ENCODE measurements at regions not wholly inside any gene's neighbourhood (a gene's known extent, or its start where the extent isn't known, plus 50 kb on each side); places are given as distances from the start of the nearest gene placed in this dataset.
A peak's percentile ranks its signal among the peaks of the same experiment; 100 is the strongest.

DNA sequence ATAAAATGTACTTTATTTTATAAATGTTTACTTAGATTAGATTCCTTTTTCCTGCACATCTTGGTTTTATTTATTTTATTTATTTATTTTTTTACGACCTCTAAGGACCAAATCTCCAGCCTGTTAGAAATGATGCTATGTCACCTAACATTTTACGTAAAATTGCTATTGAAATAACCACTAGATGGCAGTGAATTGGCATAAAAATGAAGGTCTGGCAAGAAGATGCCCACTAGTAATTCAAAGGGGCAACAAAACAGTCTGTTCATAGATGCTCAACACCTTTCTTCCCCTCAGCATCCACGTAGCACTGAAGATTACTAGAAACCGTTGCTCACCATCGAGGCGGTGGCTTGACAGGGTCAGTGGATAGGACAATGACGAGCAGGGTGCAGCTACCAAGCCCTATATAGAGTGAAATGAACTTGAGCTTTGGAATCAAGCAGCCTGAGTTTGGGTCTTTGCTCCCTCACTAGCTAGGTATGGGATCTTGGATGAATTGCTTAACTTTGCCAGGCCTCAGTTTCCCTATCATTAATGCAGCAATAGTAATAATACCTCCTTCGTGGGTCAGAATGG, 128.7 kb upstream of the L3MBTL4 start:
- no peaks in the 10 kb centered on the region for H3K4me1 ChIP-seq (ENCODE audit: low read depth)
- no peaks in the 10 kb centered on the region for H3K9me3 ChIP-seq (ENCODE audit: low read depth)

DNA sequence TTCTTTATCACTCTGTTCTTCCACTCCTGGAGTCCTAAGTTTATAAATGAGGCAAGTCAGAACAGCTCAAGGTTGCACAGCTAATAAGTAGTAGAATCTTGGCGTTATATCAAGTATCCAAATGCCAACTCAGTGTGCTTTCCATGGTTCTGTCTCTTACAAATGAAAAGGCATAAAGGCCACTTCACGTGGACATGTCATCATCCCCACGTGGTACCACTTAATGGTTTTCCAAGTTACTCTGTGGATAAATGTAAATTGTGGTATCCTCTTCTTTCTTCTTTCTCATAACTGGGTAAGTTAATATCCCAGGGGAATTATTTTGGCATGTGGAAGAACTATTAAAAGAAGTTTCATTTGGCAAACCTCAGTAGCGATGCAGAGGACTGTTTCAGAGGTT, 131.5 kb upstream of the L3MBTL4 start:
- no peak overlapping the region for H3K27ac ChIP-seq
- H3K4me1 ChIP-seq (ENCODE audit: low read depth), result no peaks in the 10 kb centered on the region
- H3K4me3 ChIP-seq, result no peak overlapping the region
- no peaks in the 10 kb centered on the region for H3K9me3 ChIP-seq (ENCODE audit: low read depth)
- DNase-seq (ENCODE audit: low read depth in 1 of 2, low spot score in 1 of 2), result peak in 1 of 2 donors; percentile 6
- H3K36me3 ChIP-seq, result no peaks in the 10 kb centered on the region
- H3K27me3 ChIP-seq, result no peaks in the 10 kb centered on the region
- TF ChIP-seq, protein P1, sequence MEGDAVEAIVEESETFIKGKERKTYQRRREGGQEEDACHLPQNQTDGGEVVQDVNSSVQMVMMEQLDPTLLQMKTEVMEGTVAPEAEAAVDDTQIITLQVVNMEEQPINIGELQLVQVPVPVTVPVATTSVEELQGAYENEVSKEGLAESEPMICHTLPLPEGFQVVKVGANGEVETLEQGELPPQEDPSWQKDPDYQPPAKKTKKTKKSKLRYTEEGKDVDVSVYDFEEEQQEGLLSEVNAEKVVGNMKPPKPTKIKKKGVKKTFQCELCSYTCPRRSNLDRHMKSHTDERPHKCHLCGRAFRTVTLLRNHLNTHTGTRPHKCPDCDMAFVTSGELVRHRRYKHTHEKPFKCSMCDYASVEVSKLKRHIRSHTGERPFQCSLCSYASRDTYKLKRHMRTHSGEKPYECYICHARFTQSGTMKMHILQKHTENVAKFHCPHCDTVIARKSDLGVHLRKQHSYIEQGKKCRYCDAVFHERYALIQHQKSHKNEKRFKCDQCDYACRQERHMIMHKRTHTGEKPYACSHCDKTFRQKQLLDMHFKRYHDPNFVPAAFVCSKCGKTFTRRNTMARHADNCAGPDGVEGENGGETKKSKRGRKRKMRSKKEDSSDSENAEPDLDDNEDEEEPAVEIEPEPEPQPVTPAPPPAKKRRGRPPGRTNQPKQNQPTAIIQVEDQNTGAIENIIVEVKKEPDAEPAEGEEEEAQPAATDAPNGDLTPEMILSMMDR (IDR thresholded peaks at IDR 0.05; ENCODE audit: low read depth, low read length), result no peak

More for the DNA sequence above, 128.7 kb upstream of the L3MBTL4 start:
- H3K27me3 ChIP-seq, result no peaks in the 10 kb centered on the region
- TF ChIP-seq, protein P1 (IDR thresholded peaks at IDR 0.05; ENCODE audit: low read depth, low read length), result peak; percentile 50
- H3K27ac ChIP-seq, result no peak overlapping the region
- H3K36me3 ChIP-seq, result no peaks in the 10 kb centered on the region
- peak; percentile 57 to 70 for DNase-seq (ENCODE audit: low read depth in 1 of 2, low spot score in 1 of 2)
- no peak overlapping the region for H3K4me3 ChIP-seq

DNA sequence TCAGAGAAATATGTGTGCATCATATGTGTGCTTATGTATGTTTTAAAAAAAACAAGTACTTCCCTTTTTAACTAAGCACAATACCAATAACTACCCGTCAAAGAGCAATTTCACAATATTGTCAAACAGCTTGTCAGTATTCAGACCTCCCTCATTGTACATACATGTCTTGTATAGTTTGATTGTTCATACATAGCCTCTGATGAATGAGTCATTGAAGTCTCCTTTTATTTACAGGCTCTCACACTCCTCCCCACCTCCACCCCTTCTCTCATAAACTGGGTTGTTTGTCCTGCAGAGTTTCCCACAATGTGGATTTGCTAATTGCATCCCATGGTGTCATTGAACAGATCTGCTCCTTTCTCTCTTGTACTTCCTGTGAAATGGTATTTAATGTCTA, 132.8 kb upstream of the L3MBTL4 start:
- H3K9me3 ChIP-seq (ENCODE audit: low read depth), result no peaks in the 10 kb centered on the region
- DNase-seq (ENCODE audit: low read depth in 1 of 2, low spot score in 1 of 2), result no peak
- TF ChIP-seq, protein P1 (IDR thresholded peaks at IDR 0.05; ENCODE audit: low read depth, low read length), result no peak

DNA sequence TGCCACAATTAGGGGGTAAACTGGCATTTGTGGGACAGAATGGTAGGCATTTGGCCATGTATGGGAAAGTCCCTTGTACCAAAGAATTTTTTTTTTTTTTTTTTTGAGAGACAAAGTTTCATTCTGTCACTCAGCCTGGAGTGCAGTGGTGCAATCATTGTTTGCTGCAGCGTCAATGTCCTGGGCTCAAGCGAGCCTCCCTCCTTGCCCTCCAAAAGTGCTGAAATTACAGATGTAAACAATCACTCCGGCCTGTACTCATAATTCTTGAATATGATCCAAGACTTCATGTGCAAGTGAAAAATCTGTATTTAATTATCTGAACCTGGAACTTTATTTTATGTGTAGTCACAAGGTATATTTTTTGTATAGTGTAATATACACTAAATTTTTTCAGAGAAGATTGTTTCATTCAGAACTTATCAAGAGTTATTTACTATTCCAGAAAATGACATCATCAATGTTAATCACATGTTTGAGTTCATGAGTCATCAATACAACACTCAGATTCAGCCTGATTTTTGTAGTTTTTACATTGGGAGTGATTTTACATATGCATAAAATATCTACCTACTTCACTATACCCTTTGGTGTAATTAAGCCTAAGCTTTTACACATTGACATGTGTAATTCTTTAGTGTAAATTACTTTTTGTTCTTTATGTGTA, 138.7 kb upstream of the L3MBTL4 start:
- TF ChIP-seq, protein P1 (IDR thresholded peaks at IDR 0.05; ENCODE audit: low read depth, low read length), result no peak
- peaks cover 18% of the 10 kb centered on the region for H3K4me1 ChIP-seq (ENCODE audit: low read depth)
- H3K36me3 ChIP-seq, result no peaks in the 10 kb centered on the region
- H3K27me3 ChIP-seq, result no peaks in the 10 kb centered on the region
- peak overlapping the region; percentile 9 for H3K27ac ChIP-seq
- H3K9me3 ChIP-seq (ENCODE audit: low read depth), result no peaks in the 10 kb centered on the region
- no peak overlapping the region for H3K4me3 ChIP-seq
- peak in 1 of 2 donors; percentile 41 for DNase-seq (ENCODE audit: low read depth in 1 of 2, low spot score in 1 of 2)

More for the DNA sequence above, 132.8 kb upstream of the L3MBTL4 start:
- no peaks in the 10 kb centered on the region for H3K36me3 ChIP-seq
- no peaks in the 10 kb centered on the region for H3K27me3 ChIP-seq
- no peaks in the 10 kb centered on the region for H3K4me1 ChIP-seq (ENCODE audit: low read depth)
- H3K4me3 ChIP-seq, result no peak overlapping the region
- H3K27ac ChIP-seq, result no peak overlapping the region

DNA sequence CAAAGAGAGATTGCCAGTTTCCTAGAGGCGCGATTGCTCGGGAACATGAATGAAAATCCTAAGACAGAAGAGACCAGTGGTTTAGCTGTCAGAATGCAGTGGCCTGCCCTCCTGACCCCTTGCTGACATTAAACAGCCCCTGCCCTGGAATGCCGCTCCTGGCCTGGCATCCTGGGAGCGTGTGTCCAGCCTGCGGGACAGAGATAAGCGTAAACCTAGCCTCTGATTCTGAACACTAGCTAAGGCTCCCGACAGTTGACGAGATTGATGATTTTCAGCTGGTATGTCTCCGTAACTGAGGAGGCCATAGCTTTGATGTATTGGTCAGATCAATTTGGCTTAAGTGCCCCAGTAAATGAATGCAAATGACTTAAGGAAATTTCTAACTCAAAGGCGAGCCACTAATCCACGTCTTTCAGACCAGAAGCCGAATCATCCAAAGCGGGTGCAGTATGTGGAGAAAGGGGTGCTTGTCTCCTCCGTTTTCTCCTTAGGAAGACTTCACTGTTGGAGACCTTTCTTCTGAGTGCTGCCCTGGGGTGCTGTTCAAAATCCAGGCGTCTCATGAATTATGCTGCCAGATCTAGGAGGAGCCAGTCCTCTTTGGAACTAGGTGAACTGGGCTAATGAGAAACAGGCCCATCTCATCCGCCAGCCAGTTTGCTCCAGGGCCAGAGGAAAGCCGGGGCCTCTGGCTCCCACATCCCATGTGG, 142.5 kb upstream of the L3MBTL4 start:
- Histone ChIP-seq H3K27ac (peak overlapping the region; percentile 97), H3K36me3 (no peaks in the 10 kb centered on the region), H3K4me1 (ENCODE audit: low read depth) (peaks cover 36% of the 10 kb centered on the region), H3K27me3 (no peaks in the 10 kb centered on the region), H3K4me3 (no peak overlapping the region), H3K9me3 (ENCODE audit: low read depth) (no peaks in the 10 kb centered on the region)
- TF ChIP-seq, protein P1 (IDR thresholded peaks at IDR 0.05; ENCODE audit: low read depth, low read length), result no peak
- DNase-seq (ENCODE audit: low read depth in 1 of 2, low spot score in 1 of 2), result peak in 1 of 2 donors; percentile 96
